ENCODE measurements at regions not wholly inside any gene's neighbourhood (a gene's known extent, or its start where the extent isn't known, plus 50 kb on each side); places are given as distances from the start of the nearest gene placed in this dataset.

GRCh38 chr13:103758222-103758621 lies 692.0 kb upstream of the SLC10A2 start:
- H3K14ac ChIP-seq (ENCODE audit: low read length): no peak overlapping the region
- no peak overlapping the region for H4K8ac ChIP-seq (ENCODE audit: low read depth, low read length)
- no peak overlapping the region for H3K4me2 ChIP-seq (ENCODE audit: insufficient read depth, low read length, poor library complexity, severe bottlenecking)
- no peak overlapping the region for H3K9ac ChIP-seq (ENCODE audit: low read depth, low read length, poor library complexity)
- H3K23ac ChIP-seq (ENCODE audit: low read depth, low read length, poor library complexity): no peak overlapping the region
- H3K79me1 ChIP-seq (ENCODE audit: low read depth, low read length): no peaks in the 10 kb centered on the region
- no peak overlapping the region for H3K4me3 ChIP-seq (ENCODE audit: low read length in 2 of 2)
- H2BK15ac ChIP-seq (ENCODE audit: low read length): no peak overlapping the region
- H2BK5ac ChIP-seq (ENCODE audit: low read length): no peak overlapping the region
- H3K18ac ChIP-seq (ENCODE audit: low read length): no peak overlapping the region
- no CpG with 5 or more reads among the region's 1 CpG for WGBS, 2 donors (ENCODE audit: extremely low coverage in 2 of 2, insufficient read length in 2 of 2, insufficient replicate concordance in 1 of 2)
- H3K27me3 ChIP-seq (ENCODE audit: control insufficient read depth in 3 of 3, insufficient read depth in 3 of 3, low read depth in 1 of 3, low read length in 3 of 3): no peaks in the 10 kb centered on the region
- H3K27ac ChIP-seq (replicated peaks; ENCODE audit: low read length): no peak overlapping the region
- no peak overlapping the region for H2AFZ ChIP-seq (ENCODE audit: low read length)
- H3K36me3 ChIP-seq (replicated peaks in 1 of 2; ENCODE audit: control insufficient read depth in 2 of 2, insufficient read depth in 2 of 2, low read length in 2 of 2): no peaks in the 10 kb centered on the region
- H2AK5ac ChIP-seq (ENCODE audit: low read depth, low read length): no peak overlapping the region
- no peak overlapping the region for H4K91ac ChIP-seq (ENCODE audit: low read depth, low read length, poor library complexity)
- H2BK120ac ChIP-seq (ENCODE audit: low read depth, low read length): no peak overlapping the region
- H3K4ac ChIP-seq (ENCODE audit: low read length): no peak overlapping the region
- H3K9me3 ChIP-seq (replicated peaks in 1 of 2; ENCODE audit: control insufficient read depth in 2 of 2, insufficient read depth in 1 of 2, low read depth in 1 of 2, low read length in 2 of 2): no peaks in the 10 kb centered on the region
- no peak for DNase-seq (ENCODE audit: low spot score)
- H2BK12ac ChIP-seq (ENCODE audit: low read length): no peak overlapping the region
- H3K4me1 ChIP-seq (ENCODE audit: control insufficient read depth in 2 of 2, insufficient read depth in 1 of 2, low read depth in 1 of 2, low read length in 2 of 2): no peaks in the 10 kb centered on the region

DNA sequence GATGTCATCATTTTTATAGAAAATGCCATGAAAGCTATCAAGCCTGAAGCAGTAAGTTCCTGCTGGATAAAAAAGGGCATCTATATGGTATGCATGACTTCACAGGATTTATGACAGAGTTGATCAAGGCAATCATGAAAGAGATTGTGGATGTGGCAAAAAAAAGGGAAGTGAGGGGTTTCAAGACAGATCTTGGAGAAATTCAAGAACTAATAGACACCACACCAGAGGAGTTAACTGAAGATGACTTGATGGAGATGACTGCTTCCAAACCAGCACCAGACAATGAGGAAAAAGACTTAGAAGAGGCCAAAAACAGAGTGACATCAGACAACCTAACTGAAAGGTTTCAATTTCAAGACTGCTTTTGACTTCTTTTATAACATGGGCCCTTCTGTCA lies 691.1 kb upstream of the SLC10A2 start:
- Histone ChIP-seq H2AK5ac (ENCODE audit: low read depth, low read length) (no peak overlapping the region), H3K36me3 (replicated peaks in 1 of 2; ENCODE audit: control insufficient read depth in 2 of 2, insufficient read depth in 2 of 2, low read length in 2 of 2) (no peaks in the 10 kb centered on the region), H3K4me3 (ENCODE audit: low read length in 2 of 2) (no peak overlapping the region), H4K91ac (ENCODE audit: low read depth, low read length, poor library complexity) (no peak overlapping the region), H3K4me1 (ENCODE audit: control insufficient read depth in 2 of 2, insufficient read depth in 1 of 2, low read depth in 1 of 2, low read length in 2 of 2) (peaks cover 0 to 2% of the 10 kb centered on the region in 2 donors), H3K79me1 (ENCODE audit: low read depth, low read length) (no peaks in the 10 kb centered on the region), H3K23ac (ENCODE audit: low read depth, low read length, poor library complexity) (no peak overlapping the region), H2BK12ac (ENCODE audit: low read length) (no peak overlapping the region), H3K27ac (replicated peaks; ENCODE audit: low read length) (no peak overlapping the region), H2BK5ac (ENCODE audit: low read length) (no peak overlapping the region), H4K8ac (ENCODE audit: low read depth, low read length) (no peak overlapping the region), H3K4ac (ENCODE audit: low read length) (no peak overlapping the region), H3K9me3 (replicated peaks in 1 of 2; ENCODE audit: control insufficient read depth in 2 of 2, insufficient read depth in 1 of 2, low read depth in 1 of 2, low read length in 2 of 2) (no peaks in the 10 kb centered on the region), H2AFZ (ENCODE audit: low read length) (no peak overlapping the region), H2BK15ac (ENCODE audit: low read length) (no peak overlapping the region), H3K14ac (ENCODE audit: low read length) (no peak overlapping the region), H2BK120ac (ENCODE audit: low read depth, low read length) (no peak overlapping the region), H3K18ac (ENCODE audit: low read length) (no peak overlapping the region), H3K4me2 (ENCODE audit: insufficient read depth, low read length, poor library complexity, severe bottlenecking) (no peak overlapping the region), H3K9ac (ENCODE audit: low read depth, low read length, poor library complexity) (no peak overlapping the region), H3K27me3 (ENCODE audit: control insufficient read depth in 3 of 3, insufficient read depth in 3 of 3, low read depth in 1 of 3, low read length in 3 of 3) (no peaks in the 10 kb centered on the region)
- no peak for DNase-seq (ENCODE audit: low spot score)

- Histone ChIP-seq H3K14ac (ENCODE audit: low read length) (no peak overlapping the region), H3K18ac (ENCODE audit: low read length) (no peak overlapping the region), H3K9me3 (replicated peaks in 1 of 2; ENCODE audit: control insufficient read depth in 2 of 2, insufficient read depth in 1 of 2, low read depth in 1 of 2, low read length in 2 of 2) (no peaks in the 10 kb centered on the region), H4K8ac (ENCODE audit: low read depth, low read length) (no peak overlapping the region), H3K27me3 (ENCODE audit: control insufficient read depth in 3 of 3, insufficient read depth in 3 of 3, low read depth in 1 of 3, low read length in 3 of 3) (no peaks in the 10 kb centered on the region), H2AK5ac (ENCODE audit: low read depth, low read length) (no peak overlapping the region), H3K4me1 (ENCODE audit: control insufficient read depth in 2 of 2, insufficient read depth in 1 of 2, low read depth in 1 of 2, low read length in 2 of 2) (peaks cover 0 to 2% of the 10 kb centered on the region in 2 donors), H3K23ac (ENCODE audit: low read depth, low read length, poor library complexity) (no peak overlapping the region), H3K36me3 (replicated peaks in 1 of 2; ENCODE audit: control insufficient read depth in 2 of 2, insufficient read depth in 2 of 2, low read length in 2 of 2) (no peaks in the 10 kb centered on the region), H2BK12ac (ENCODE audit: low read length) (no peak overlapping the region), H2BK5ac (ENCODE audit: low read length) (no peak overlapping the region), H2BK120ac (ENCODE audit: low read depth, low read length) (no peak overlapping the region), H3K4me2 (ENCODE audit: insufficient read depth, low read length, poor library complexity, severe bottlenecking) (no peak overlapping the region), H3K79me1 (ENCODE audit: low read depth, low read length) (no peaks in the 10 kb centered on the region), H3K9ac (ENCODE audit: low read depth, low read length, poor library complexity) (no peak overlapping the region), H4K91ac (ENCODE audit: low read depth, low read length, poor library complexity) (no peak overlapping the region), H2BK15ac (ENCODE audit: low read length) (no peak overlapping the region), H3K4ac (ENCODE audit: low read length) (no peak overlapping the region), H3K27ac (replicated peaks; ENCODE audit: low read length) (no peak overlapping the region), H2AFZ (ENCODE audit: low read length) (no peak overlapping the region), H3K4me3 (ENCODE audit: low read length in 2 of 2) (no peak overlapping the region)
- no peak for DNase-seq (ENCODE audit: low spot score)
- WGBS, 2 donors (ENCODE audit: extremely low coverage in 2 of 2, insufficient read length in 2 of 2, insufficient replicate concordance in 1 of 2): no CpG with 5 or more reads among the region's 2 CpGs
Observed at GRCh38 chr13:103754783-103755182, 688.6 kb upstream of the SLC10A2 start.

- Histone ChIP-seq H3K27ac (replicated peaks; ENCODE audit: low read length) (no peak overlapping the region), H2AK5ac (ENCODE audit: low read depth, low read length) (no peak overlapping the region), H3K9me3 (replicated peaks in 1 of 2; ENCODE audit: control insufficient read depth in 2 of 2, insufficient read depth in 1 of 2, low read depth in 1 of 2, low read length in 2 of 2) (no peaks in the 10 kb centered on the region), H3K4me1 (ENCODE audit: control insufficient read depth in 2 of 2, insufficient read depth in 1 of 2, low read depth in 1 of 2, low read length in 2 of 2) (no peaks in the 10 kb centered on the region), H2BK120ac (ENCODE audit: low read depth, low read length) (no peak overlapping the region), H3K18ac (ENCODE audit: low read length) (no peak overlapping the region), H3K4ac (ENCODE audit: low read length) (no peak overlapping the region), H2AFZ (ENCODE audit: low read length) (no peak overlapping the region), H3K9ac (ENCODE audit: low read depth, low read length, poor library complexity) (no peak overlapping the region), H4K91ac (ENCODE audit: low read depth, low read length, poor library complexity) (no peak overlapping the region), H3K36me3 (replicated peaks in 1 of 2; ENCODE audit: control insufficient read depth in 2 of 2, insufficient read depth in 2 of 2, low read length in 2 of 2) (no peaks in the 10 kb centered on the region), H2BK5ac (ENCODE audit: low read length) (no peak overlapping the region), H3K27me3 (ENCODE audit: control insufficient read depth in 3 of 3, insufficient read depth in 3 of 3, low read depth in 1 of 3, low read length in 3 of 3) (no peaks in the 10 kb centered on the region), H3K23ac (ENCODE audit: low read depth, low read length, poor library complexity) (no peak overlapping the region), H4K8ac (ENCODE audit: low read depth, low read length) (no peak overlapping the region), H3K4me3 (ENCODE audit: low read length in 2 of 2) (no peak overlapping the region), H2BK15ac (ENCODE audit: low read length) (no peak overlapping the region), H3K79me1 (ENCODE audit: low read depth, low read length) (no peaks in the 10 kb centered on the region), H3K4me2 (ENCODE audit: insufficient read depth, low read length, poor library complexity, severe bottlenecking) (no peak overlapping the region), H3K14ac (ENCODE audit: low read length) (no peak overlapping the region), H2BK12ac (ENCODE audit: low read length) (no peak overlapping the region)
- DNase-seq (ENCODE audit: low spot score): no peak
- WGBS, 2 donors (ENCODE audit: extremely low coverage in 2 of 2, insufficient read length in 2 of 2, insufficient replicate concordance in 1 of 2): no CpG with 5 or more reads among the region's 2 CpGs
Observed at GRCh38 chr13:103734837-103735236, 668.6 kb upstream of the SLC10A2 start.

Measured in neuronal stem cell (in vitro differentiated cells).